Astrocyte (in vitro differentiated cells and primary cell): ENCODE measurements at regions not wholly inside any gene's neighbourhood (a gene's known extent, or its start where the extent isn't known, plus 50 kb on each side); places are given as distances from the start of the nearest gene placed in this dataset.

Source experiments
- DNase-seq: peaks from one replicate; pipeline ENCODE4 v3.0.0-alpha.2; 2010; ENCODE audit warnings: low read depth
- FAIRE-seq: peaks from 2 replicates; lab custom pipeline; 2011; peaks lifted over from hg19 to GRCh38; lab: Jason Lieb, UNC
- H2AFZ ChIP-seq: 2 replicates; pipeline ENCODE4 v1.6.0; 2012; ENCODE audit warnings: low read depth, low read length, inconsistent platforms
- H3K27ac ChIP-seq: 2 replicates; pipeline ENCODE4 v1.5.1; 2011; ENCODE audit warnings: low read depth, low read length, inconsistent platforms
- H3K27me3 ChIP-seq: 2 replicates; pipeline ENCODE4 v1.6.0; 2011; ENCODE audit warnings: low read length, inconsistent platforms; ENCODE audit not compliant: insufficient read depth
- H3K36me3 ChIP-seq: 2 replicates; pipeline ENCODE4 v1.5.1; 2011; ENCODE audit warnings: low read length, inconsistent platforms; ENCODE audit not compliant: insufficient read depth
- H3K4me1 ChIP-seq: 2 replicates; pipeline ENCODE4 v1.5.1; 2011; ENCODE audit warnings: low read length, inconsistent platforms; ENCODE audit not compliant: insufficient read depth
- H3K4me2 ChIP-seq: 2 replicates; pipeline ENCODE4 v1.6.0; 2012; ENCODE audit warnings: low read length, inconsistent platforms
- H3K4me3 ChIP-seq: 2 replicates; pipeline ENCODE4 v1.5.1; 2011; ENCODE audit warnings: low read depth, mild to moderate bottlenecking, low read length, inconsistent platforms; ENCODE audit not compliant: insufficient read depth
- H3K79me2 ChIP-seq: 2 replicates; pipeline ENCODE4 v1.6.0; 2012; ENCODE audit warnings: mild to moderate bottlenecking, low read length, inconsistent platforms; ENCODE audit not compliant: insufficient read depth
- H3K9ac ChIP-seq: 2 replicates; pipeline ENCODE4 v1.6.0; 2012; ENCODE audit warnings: mild to moderate bottlenecking, low read length, inconsistent platforms
- H3K9me3 ChIP-seq: 2 replicates; pipeline ENCODE4 v1.5.1; 2012; ENCODE audit warnings: low read depth, mild to moderate bottlenecking, low read length, inconsistent platforms; ENCODE audit not compliant: insufficient read depth
- H4K20me1 ChIP-seq: 2 replicates; pipeline ENCODE4 v1.6.0; 2012; ENCODE audit warnings: low read length, inconsistent platforms; ENCODE audit not compliant: insufficient read depth
- H3K27ac Mint-ChIP-seq: one replicate; pipeline ENCODE4 v1.8.0; 2021; ENCODE audit warnings: mild to moderate bottlenecking, mixed read lengths; ENCODE audit not compliant: unreplicated experiment
- H3K27me3 Mint-ChIP-seq: one replicate; pipeline ENCODE4 v1.8.0; 2021; ENCODE audit warnings: low read depth, mixed read lengths; ENCODE audit not compliant: unreplicated experiment
- H3K36me3 Mint-ChIP-seq: one replicate; pipeline ENCODE4 v1.8.0; 2021; ENCODE audit warnings: low read depth, mixed read lengths; ENCODE audit not compliant: unreplicated experiment
- H3K4me1 Mint-ChIP-seq: one replicate; pipeline ENCODE4 v1.8.0; 2021; ENCODE audit warnings: low read depth, mixed read lengths; ENCODE audit not compliant: unreplicated experiment
- H3K4me3 Mint-ChIP-seq: one replicate; pipeline ENCODE4 v1.8.0; 2021; ENCODE audit warnings: mild to moderate bottlenecking, moderate library complexity, mixed read lengths; ENCODE audit not compliant: unreplicated experiment
- H3K9me3 Mint-ChIP-seq: one replicate; pipeline ENCODE4 v1.8.0; 2021; ENCODE audit warnings: mild to moderate bottlenecking, mixed read lengths; ENCODE audit not compliant: unreplicated experiment
- EZH2 ChIP-seq: IDR thresholded peaks from 2 replicates; pipeline ENCODE4 v1.6.1; 2012; ENCODE audit warnings: mild to moderate bottlenecking, low read length, inconsistent platforms; ENCODE audit not compliant: insufficient read depth
- TF ChIP-seq, protein P1 (sequence below): IDR thresholded peaks from 2 replicates; pipeline ENCODE4 v1.5.1; 2011; ENCODE audit warnings: low read depth, mild to moderate bottlenecking, inconsistent platforms, low read length, moderate library complexity; ENCODE audit not compliant: insufficient read depth

DNA sequence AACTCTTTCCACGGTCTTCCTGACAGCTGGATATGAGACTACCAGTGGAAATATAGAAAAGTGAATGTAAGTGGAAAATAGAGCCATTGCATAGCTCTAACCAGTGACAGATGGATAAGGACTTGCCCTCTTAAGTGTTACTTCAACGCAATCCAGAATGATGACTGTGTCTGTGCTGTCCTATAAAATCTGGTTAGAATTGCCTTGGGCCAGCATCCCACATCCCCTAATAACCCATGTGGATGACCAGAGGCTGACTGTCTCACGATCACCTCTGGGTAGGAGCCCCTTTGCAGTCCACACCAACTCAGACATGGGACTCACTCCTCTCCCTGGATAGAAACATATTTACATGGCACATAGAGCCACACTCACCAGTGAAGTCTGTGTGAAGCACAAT, 186.6 kb downstream of the C1D start:
- H4K20me1 ChIP-seq: no peaks in the 10 kb centered on the region
- H3K4me1 ChIP-seq: peaks cover 25% of the 10 kb centered on the region
- H3K27me3 Mint-ChIP-seq: peaks cover 2% of the 10 kb centered on the region
- no peak for FAIRE-seq
- H3K4me2 ChIP-seq: no peak overlapping the region
- no peak overlapping the region for H3K4me3 ChIP-seq
- DNase-seq: peak; percentile 19
- H3K9me3 ChIP-seq: no peaks in the 10 kb centered on the region
- no peak overlapping the region for H3K9ac ChIP-seq
- H3K27ac ChIP-seq: no peak overlapping the region
- H3K4me3 Mint-ChIP-seq: no peak overlapping the region
- no peaks in the 10 kb centered on the region for H3K36me3 Mint-ChIP-seq
- no peak overlapping the region for H2AFZ ChIP-seq
- H3K4me1 Mint-ChIP-seq: peaks cover 19% of the 10 kb centered on the region
- H3K27me3 ChIP-seq: no peaks in the 10 kb centered on the region
- no peaks in the 10 kb centered on the region for H3K9me3 Mint-ChIP-seq
- no peaks in the 10 kb centered on the region for H3K36me3 ChIP-seq
- TF ChIP-seq, protein P1, sequence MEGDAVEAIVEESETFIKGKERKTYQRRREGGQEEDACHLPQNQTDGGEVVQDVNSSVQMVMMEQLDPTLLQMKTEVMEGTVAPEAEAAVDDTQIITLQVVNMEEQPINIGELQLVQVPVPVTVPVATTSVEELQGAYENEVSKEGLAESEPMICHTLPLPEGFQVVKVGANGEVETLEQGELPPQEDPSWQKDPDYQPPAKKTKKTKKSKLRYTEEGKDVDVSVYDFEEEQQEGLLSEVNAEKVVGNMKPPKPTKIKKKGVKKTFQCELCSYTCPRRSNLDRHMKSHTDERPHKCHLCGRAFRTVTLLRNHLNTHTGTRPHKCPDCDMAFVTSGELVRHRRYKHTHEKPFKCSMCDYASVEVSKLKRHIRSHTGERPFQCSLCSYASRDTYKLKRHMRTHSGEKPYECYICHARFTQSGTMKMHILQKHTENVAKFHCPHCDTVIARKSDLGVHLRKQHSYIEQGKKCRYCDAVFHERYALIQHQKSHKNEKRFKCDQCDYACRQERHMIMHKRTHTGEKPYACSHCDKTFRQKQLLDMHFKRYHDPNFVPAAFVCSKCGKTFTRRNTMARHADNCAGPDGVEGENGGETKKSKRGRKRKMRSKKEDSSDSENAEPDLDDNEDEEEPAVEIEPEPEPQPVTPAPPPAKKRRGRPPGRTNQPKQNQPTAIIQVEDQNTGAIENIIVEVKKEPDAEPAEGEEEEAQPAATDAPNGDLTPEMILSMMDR: no peak
- TF ChIP-seq EZH2: no peak
- H3K79me2 ChIP-seq: no peaks in the 10 kb centered on the region
- no peak overlapping the region for H3K27ac Mint-ChIP-seq

DNA sequence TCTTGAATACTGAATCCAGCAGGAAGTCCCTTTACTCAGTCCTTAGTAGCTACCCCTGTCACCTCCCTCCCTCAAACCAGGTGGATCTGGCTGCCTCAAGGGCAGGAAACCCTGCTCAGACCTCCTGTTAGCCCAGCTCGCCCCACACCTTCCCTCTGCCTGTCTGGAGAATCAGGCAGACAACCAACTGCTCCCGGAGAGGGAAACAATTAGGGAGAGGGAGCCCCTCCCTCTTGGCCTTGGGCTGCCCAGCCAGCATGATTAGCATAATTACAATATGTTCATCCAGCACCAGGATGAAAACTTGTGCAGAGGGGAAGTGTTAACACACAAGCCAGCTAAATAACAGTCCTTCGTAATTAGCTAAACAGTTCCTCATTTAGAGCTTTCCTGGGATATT, 185.5 kb downstream of the C1D start:
- peaks cover 8% of the 10 kb centered on the region for H3K4me1 Mint-ChIP-seq
- no peak for FAIRE-seq
- Histone ChIP-seq H3K27ac (no peak overlapping the region), H3K9me3 (no peaks in the 10 kb centered on the region), H3K27me3 (no peaks in the 10 kb centered on the region), H2AFZ (no peak overlapping the region), H3K79me2 (no peaks in the 10 kb centered on the region), H3K4me1 (peaks cover 14% of the 10 kb centered on the region), H3K4me3 (no peak overlapping the region), H3K9ac (no peak overlapping the region), H3K4me2 (no peak overlapping the region), H3K36me3 (no peaks in the 10 kb centered on the region), H4K20me1 (no peaks in the 10 kb centered on the region)
- no peaks in the 10 kb centered on the region for H3K36me3 Mint-ChIP-seq
- no peak overlapping the region for H3K27ac Mint-ChIP-seq
- no peak overlapping the region for H3K4me3 Mint-ChIP-seq
- peaks cover 2% of the 10 kb centered on the region for H3K27me3 Mint-ChIP-seq
- no peaks in the 10 kb centered on the region for H3K9me3 Mint-ChIP-seq
- no peak for DNase-seq
- TF ChIP-seq, protein P1: no peak
- TF ChIP-seq EZH2: no peak

DNA sequence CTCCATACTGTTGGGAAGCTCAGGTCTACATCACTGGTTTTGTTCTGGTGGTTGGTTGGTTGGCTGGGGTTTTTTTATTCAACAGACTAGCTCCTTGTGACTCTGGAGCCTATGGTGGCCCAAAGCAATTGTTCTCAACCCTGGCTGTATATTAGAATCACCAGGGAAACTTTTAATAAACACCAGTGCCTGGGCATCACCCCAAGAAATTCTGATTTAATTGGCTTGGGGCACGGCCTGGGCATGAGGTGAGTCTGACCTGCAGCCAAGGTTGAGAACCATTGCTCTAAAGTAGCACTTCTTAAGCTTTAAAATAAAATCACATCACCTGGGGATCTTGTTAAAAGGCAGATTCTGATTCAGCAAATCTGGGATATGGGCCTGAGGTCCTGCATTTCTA, 184.1 kb downstream of the C1D start:
- H3K4me3 ChIP-seq: no peak overlapping the region
- Mint-ChIP-seq H3K9me3 (no peaks in the 10 kb centered on the region), H3K4me3 (no peak overlapping the region), H3K4me1 (peaks cover 5% of the 10 kb centered on the region), H3K36me3 (no peaks in the 10 kb centered on the region), H3K27me3 (peaks cover 2% of the 10 kb centered on the region), H3K27ac (no peak overlapping the region)
- H3K9me3 ChIP-seq: no peaks in the 10 kb centered on the region
- H3K9ac ChIP-seq: no peak overlapping the region
- no peak for FAIRE-seq
- no peaks in the 10 kb centered on the region for H3K36me3 ChIP-seq
- H2AFZ ChIP-seq: no peak overlapping the region
- H3K4me1 ChIP-seq: peaks cover 11% of the 10 kb centered on the region
- H3K4me2 ChIP-seq: no peak overlapping the region
- no peak overlapping the region for H3K27ac ChIP-seq
- no peaks in the 10 kb centered on the region for H3K27me3 ChIP-seq
- H3K79me2 ChIP-seq: no peaks in the 10 kb centered on the region
- DNase-seq: no peak
- TF ChIP-seq EZH2: no peak
- TF ChIP-seq, protein P1: no peak
- no peaks in the 10 kb centered on the region for H4K20me1 ChIP-seq
